Breast epithelium (tissue), 4 donors: ENCODE measurements at regions not wholly inside any gene's neighbourhood (a gene's known extent, or its start where the extent isn't known, plus 50 kb on each side); places are given as distances from the start of the nearest gene placed in this dataset.

ENCODE experiments used
- DNase-seq, 2 donors: peaks; one replicate each; pipeline ENCODE4 v3.0.0-alpha.2; 2019; ENCODE audit warnings: low spot score in 2 of 2
- H3K27ac ChIP-seq, 2 donors: fragments of 200-600 bp; sonication (generic) in 1 of 2; one replicate each; pipeline ENCODE4 v1.5.1; 2016 to 2019; ENCODE audit warnings: mild to moderate bottlenecking in 1 of 2
- H3K27me3 ChIP-seq, 2 donors: fragments of 200-600 bp; sonication (generic) in 1 of 2; one replicate each; pipeline versions ENCODE4 v1.5.1 to v1.6.0; 2017 to 2019; ENCODE audit warnings: control low read depth in 1 of 2, mild to moderate bottlenecking in 1 of 2
- H3K36me3 ChIP-seq: fragments of 200-600 bp; one replicate; pipeline ENCODE4 v1.5.1; 2019
- H3K4me1 ChIP-seq, 2 donors: fragments of 200-600 bp; sonication (generic); one replicate each; pipeline ENCODE4 v1.5.1; 2016 to 2019; ENCODE audit warnings: control low read depth in 1 of 2
- H3K4me3 ChIP-seq, 3 donors: fragments of 200-600 bp; sonication (generic); 1 replicate in 2 of 3; 2 replicates in 1 of 3; pipeline ENCODE4 v1.5.1; 2016 to 2019; ENCODE audit warnings: mild to moderate bottlenecking in 3 of 3, moderate library complexity in 2 of 3
- H3K9me3 ChIP-seq, 2 donors: fragments of 200-600 bp; sonication (generic) in 1 of 2; one replicate each; pipeline ENCODE4 v1.5.1; 2016 to 2019; ENCODE audit warnings: control low read depth in 1 of 2
- POLR2A ChIP-seq: fragments of 450-650 bp; IDR thresholded peaks from one replicate; pipeline ENCODE4 v1.6.1; 2016; ENCODE audit warnings: antibody characterized with exemption, mild to moderate bottlenecking, moderate library complexity
- POLR2AphosphoS5 ChIP-seq, 3 donors: sonication (generic); formaldehyde crosslinking; IDR thresholded peaks; one replicate each; pipeline ENCODE4 v1.6.1; 2017; ENCODE audit warnings: antibody characterized with exemption in 3 of 3
- intact Hi-C: fragments of 100-400 bp; cut with DNase I; formaldehyde crosslinking; loops from one replicate; pipeline ENCODE4 v1.15.1; 2023; ENCODE audit warnings: low total_unique reads
- TF ChIP-seq, protein P1 (sequence below), 3 donors: fragments of 450-650 bp; IDR thresholded peaks; one replicate each; pipeline ENCODE4 v1.5.1; 2016 to 2017; ENCODE audit warnings: antibody characterized with exemption in 3 of 3, mild to moderate bottlenecking in 3 of 3, moderate library complexity in 3 of 3

DNA sequence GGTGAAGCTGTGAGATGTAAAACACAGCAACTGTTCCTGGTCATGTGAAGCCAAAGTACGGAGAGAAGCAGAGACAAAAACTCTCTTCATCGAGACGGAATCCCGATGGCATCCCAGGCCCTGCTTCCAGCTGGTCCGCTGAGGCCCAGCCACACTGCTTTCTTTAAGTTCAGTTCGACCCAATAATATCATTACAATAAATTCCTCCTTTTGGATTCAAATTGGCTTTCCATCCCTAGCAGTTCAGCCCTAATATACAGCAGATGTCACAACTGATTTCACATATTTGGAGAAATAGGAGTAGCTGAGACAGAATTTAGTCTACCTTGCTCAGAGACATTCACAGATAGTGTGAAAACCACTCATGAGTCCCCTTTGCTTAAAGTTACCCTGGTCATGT is 98.3 kb upstream of the SPRY1 start:
- Histone ChIP-seq H3K27ac (peak overlapping the region; percentile 22 to 81), H3K9me3 (peaks cover 0 to 3% of the 10 kb centered on the region in 2 donors), H3K4me1 (no peaks in the 10 kb centered on the region), H3K36me3 (no peaks in the 10 kb centered on the region), H3K4me3 (no peak overlapping the region), H3K27me3 (no peaks in the 10 kb centered on the region)
- TF ChIP-seq POLR2A (no peak), POLR2AphosphoS5 (IDR thresholded peaks at IDR 0.05) (no peak)
- TF ChIP-seq, protein P1, sequence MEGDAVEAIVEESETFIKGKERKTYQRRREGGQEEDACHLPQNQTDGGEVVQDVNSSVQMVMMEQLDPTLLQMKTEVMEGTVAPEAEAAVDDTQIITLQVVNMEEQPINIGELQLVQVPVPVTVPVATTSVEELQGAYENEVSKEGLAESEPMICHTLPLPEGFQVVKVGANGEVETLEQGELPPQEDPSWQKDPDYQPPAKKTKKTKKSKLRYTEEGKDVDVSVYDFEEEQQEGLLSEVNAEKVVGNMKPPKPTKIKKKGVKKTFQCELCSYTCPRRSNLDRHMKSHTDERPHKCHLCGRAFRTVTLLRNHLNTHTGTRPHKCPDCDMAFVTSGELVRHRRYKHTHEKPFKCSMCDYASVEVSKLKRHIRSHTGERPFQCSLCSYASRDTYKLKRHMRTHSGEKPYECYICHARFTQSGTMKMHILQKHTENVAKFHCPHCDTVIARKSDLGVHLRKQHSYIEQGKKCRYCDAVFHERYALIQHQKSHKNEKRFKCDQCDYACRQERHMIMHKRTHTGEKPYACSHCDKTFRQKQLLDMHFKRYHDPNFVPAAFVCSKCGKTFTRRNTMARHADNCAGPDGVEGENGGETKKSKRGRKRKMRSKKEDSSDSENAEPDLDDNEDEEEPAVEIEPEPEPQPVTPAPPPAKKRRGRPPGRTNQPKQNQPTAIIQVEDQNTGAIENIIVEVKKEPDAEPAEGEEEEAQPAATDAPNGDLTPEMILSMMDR (IDR thresholded peaks at IDR 0.05) = no peak
- intact Hi-C loops = no loop called here
- no peak for DNase-seq

DNA sequence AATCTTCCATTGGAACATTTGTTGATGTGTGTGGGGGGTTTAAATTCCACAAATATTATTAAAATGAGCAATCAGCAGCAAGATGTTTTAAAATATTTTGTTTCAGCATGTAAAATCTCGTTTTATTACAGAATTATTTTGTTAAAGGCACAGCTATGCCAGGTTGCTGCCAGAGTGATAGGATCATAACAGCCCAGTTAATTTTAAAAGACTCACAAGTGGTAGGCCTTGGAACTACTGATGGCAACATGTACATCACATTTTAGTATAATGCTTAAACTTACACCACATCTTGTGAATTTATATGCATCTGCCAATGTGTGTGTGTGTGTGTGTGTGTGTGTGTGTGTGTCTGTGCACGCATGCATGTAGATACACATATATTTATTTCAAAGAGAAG is 97.8 kb upstream of the SPRY1 start:
- H3K27ac ChIP-seq = peak overlapping the region; percentile 22 to 81
- TF ChIP-seq POLR2A (no peak), POLR2AphosphoS5 (IDR thresholded peaks at IDR 0.05) (no peak)
- TF ChIP-seq, protein P1 (IDR thresholded peaks at IDR 0.05) = no peak
- intact Hi-C loops = no loop called here
- DNase-seq = no peak
- no peaks in the 10 kb centered on the region for H3K9me3 ChIP-seq
- H3K4me1 ChIP-seq = no peaks in the 10 kb centered on the region
- H3K36me3 ChIP-seq = no peaks in the 10 kb centered on the region
- H3K4me3 ChIP-seq = no peak overlapping the region
- no peaks in the 10 kb centered on the region for H3K27me3 ChIP-seq

DNA sequence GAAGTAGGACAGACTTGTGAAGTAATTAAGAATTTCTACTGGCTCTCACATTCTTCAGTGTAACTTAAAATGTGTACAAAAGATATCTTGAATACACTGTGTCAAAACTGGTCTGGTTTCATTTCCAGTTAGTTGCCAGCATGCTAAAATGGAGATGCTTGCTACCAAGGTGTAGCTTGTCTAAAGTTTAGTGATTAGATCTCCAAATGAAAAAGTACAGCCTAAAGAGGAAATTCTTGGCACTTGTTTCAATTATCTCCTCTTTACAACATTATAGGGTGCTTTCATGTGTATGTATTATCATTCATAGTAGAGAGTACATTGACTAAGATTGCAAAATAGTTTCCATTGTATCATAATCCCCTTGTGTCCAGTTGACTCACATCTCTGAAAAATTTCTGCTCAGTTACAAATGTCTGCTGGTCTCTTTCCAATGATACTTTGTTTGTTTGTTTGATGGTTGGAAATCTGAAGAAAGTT is 97.3 kb upstream of the SPRY1 start:
- H3K9me3 ChIP-seq = no peaks in the 10 kb centered on the region
- no peaks in the 10 kb centered on the region for H3K36me3 ChIP-seq
- TF ChIP-seq POLR2AphosphoS5 (IDR thresholded peaks at IDR 0.05) (no peak), POLR2A (no peak)
- TF ChIP-seq, protein P1 (IDR thresholded peaks at IDR 0.05) = no peak
- H3K4me1 ChIP-seq = no peaks in the 10 kb centered on the region
- no peak for DNase-seq
- H3K27me3 ChIP-seq = no peaks in the 10 kb centered on the region
- intact Hi-C loops = no loop called here
- peak overlapping the region; percentile 22 to 81 for H3K27ac ChIP-seq
- H3K4me3 ChIP-seq = no peak overlapping the region

DNA sequence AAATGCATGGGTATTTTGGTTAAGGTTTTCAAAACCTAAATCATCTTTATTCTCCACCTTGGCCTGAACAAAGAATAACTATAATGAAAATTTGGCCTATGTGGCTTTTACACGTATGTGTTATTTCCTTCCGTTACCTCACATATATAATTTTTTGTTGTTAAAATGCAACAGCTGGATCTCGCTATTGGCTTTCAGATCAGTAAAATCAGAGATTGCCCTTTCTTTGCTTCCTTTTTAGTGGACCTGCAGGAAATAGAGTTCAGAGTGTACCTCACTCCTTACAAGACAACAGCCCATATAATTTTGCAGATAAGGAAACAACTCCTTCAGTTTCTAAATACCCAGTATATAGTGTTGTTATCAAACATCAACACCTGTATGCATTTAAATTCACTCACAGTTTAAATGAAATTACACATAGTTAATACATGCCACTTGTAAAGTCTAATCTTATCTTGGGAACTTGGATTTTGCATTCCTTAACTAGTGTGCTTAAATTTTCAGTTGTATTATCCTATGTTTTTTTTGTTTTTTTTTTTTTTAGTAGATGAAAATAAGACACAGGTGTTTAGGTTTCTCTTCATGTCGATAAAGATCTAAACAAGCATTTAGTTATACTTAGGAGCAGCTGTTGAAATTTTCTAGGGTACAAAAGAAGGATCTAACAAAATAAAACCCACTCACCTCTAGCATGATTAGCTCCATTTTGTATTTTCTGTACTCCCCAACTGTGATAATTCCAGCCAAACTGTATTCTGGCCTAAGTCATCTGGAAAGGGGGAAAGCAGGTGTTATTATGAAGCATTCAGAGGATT is 96.2 kb upstream of the SPRY1 start:
- Histone ChIP-seq H3K36me3 (no peaks in the 10 kb centered on the region), H3K4me3 (no peak overlapping the region), H3K4me1 (no peaks in the 10 kb centered on the region), H3K27me3 (no peaks in the 10 kb centered on the region), H3K9me3 (no peaks in the 10 kb centered on the region), H3K27ac (no peak overlapping the region)
- intact Hi-C loops = no loop called here
- TF ChIP-seq POLR2A = no peak
- TF ChIP-seq, protein P1 (IDR thresholded peaks at IDR 0.05) = no peak
- TF ChIP-seq POLR2AphosphoS5 (IDR thresholded peaks at IDR 0.05) = no peak
- DNase-seq = no peak

DNA sequence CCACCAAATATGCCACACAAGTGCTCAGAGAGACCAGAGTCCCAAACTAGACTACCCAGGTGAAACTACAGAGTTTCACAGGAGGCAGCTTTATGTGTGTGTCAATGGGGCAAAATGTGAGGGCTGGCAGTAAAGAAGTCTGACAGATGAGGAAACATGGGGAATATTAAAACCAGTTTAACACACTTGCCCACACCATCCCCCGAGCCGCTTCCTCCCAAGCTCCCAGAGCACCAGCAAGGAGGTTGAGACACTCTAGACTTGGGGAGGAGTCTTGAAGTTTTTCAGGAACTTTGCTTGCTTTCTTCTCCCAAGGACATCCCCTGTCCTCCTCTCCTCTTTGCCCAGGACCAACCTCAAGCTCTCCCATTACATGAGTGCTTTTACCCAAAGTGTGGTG is 94.7 kb upstream of the SPRY1 start:
- Histone ChIP-seq H3K36me3 (no peaks in the 10 kb centered on the region), H3K9me3 (no peaks in the 10 kb centered on the region), H3K27ac (no peak overlapping the region), H3K4me1 (no peaks in the 10 kb centered on the region), H3K4me3 (no peak overlapping the region), H3K27me3 (no peaks in the 10 kb centered on the region)
- TF ChIP-seq, protein P1 (IDR thresholded peaks at IDR 0.05) = no peak
- TF ChIP-seq POLR2AphosphoS5 (IDR thresholded peaks at IDR 0.05) = no peak
- no peak for TF ChIP-seq POLR2A
- DNase-seq = no peak
- intact Hi-C loops = no loop called here
